K562 (cell line): ENCODE measurements at regions not wholly inside any gene's neighbourhood (a gene's known extent, or its start where the extent isn't known, plus 50 kb on each side); places are given as distances from the start of the nearest gene placed in this dataset.

ENCODE experiments used
- ATAC-seq: fragments of 200-7000 bp; cut with Tn5 transposase; 3 replicates; pipeline ENCODE4 v1.9.1; 2020; ENCODE audit warnings: moderate library complexity
- BruUV-seq: library from RNA; stranded (reverse); fragments of 400-500 nt; replicated peaks from 2 replicates; lab custom pipeline; 2021; lab: Mats Ljungman, UMichigan
- CTCF ChIA-PET: fragments of 300-600 bp; formaldehyde crosslinking; extraction: SDS; loops from one replicate; lab custom pipeline; 2021; ENCODE audit warnings: low intra/inter-chr PET ratio; lab: Yijun Ruan, JAX
- POLR2A ChIA-PET: fragments of 300-600, 350-650 bp; sonication (Branson Sonifier 250); formaldehyde crosslinking; extraction: SDS; loops from one replicate; lab custom pipeline; 2021; ENCODE audit warnings: antibody characterized with exemption, inconsistent platforms; lab: Yijun Ruan, JAX
- DNase-seq, 4 experiments: peaks; one replicate each; pipeline versions ENCODE4 v3.0.0 to v3.0.0-alpha.2; 2011 to 2018; ENCODE audit warnings: low spot score in 3 of 4, mixed read lengths in 3 of 4; ENCODE audit errors: extremely low read depth in 1 of 4
- FAIRE-seq: peaks from 2 replicates; lab custom pipeline; 2011; peaks lifted over from hg19 to GRCh38; lab: Jason Lieb, UNC
- H2AFZ ChIP-seq: 2 replicates; pipeline ENCODE4 v1.6.0; 2011; ENCODE audit warnings: low read depth, low read length, control low read depth, inconsistent platforms
- H3K27ac ChIP-seq: fragments of 200-600 bp; 3 replicates; pipeline ENCODE4 v1.8.0; 2011; ENCODE audit warnings: low read depth, mild to moderate bottlenecking, control low read depth, inconsistent platforms, low read length, moderate library complexity, mixed read lengths; ENCODE audit errors: extremely low read depth
- H3K27me3 ChIP-seq, 2 experiments: fragments of 300-600 bp in 1 of 2; 2 replicates in 1 of 2; 3 replicates in 1 of 2; pipeline versions ENCODE4 v1.6.0 to v1.8.0; 2011; ENCODE audit warnings: inconsistent platforms in 2 of 2, low read length in 2 of 2, mild to moderate bottlenecking in 1 of 2, mixed read lengths in 1 of 2, moderate library complexity in 1 of 2; ENCODE audit not compliant: control insufficient read depth in 2 of 2, insufficient read depth in 2 of 2
- H3K36me3 ChIP-seq: fragments of 300-600 bp; 3 replicates; pipeline ENCODE4 v1.8.0; 2011; ENCODE audit warnings: mild to moderate bottlenecking, low read length, inconsistent platforms; ENCODE audit not compliant: control insufficient read depth, insufficient read depth
- H3K4me1 ChIP-seq, 2 experiments: fragments of 200-600 bp in 1 of 2; replicated peaks in 1 of 2; 2 replicates in 1 of 2; 3 replicates in 1 of 2; pipeline versions ENCODE4 v1.5.1 to v1.8.0; 2011; ENCODE audit warnings: inconsistent platforms in 2 of 2, low read length in 2 of 2, mild to moderate bottlenecking in 1 of 2, mixed read lengths in 1 of 2, moderate library complexity in 1 of 2; ENCODE audit not compliant: control insufficient read depth in 2 of 2, insufficient read depth in 2 of 2
- H3K4me2 ChIP-seq: 2 replicates; pipeline ENCODE4 v1.6.1; 2011; ENCODE audit warnings: low read length, control low read depth, inconsistent platforms, mixed read lengths; ENCODE audit not compliant: insufficient read depth
- H3K4me3 ChIP-seq: fragments of 200-600 bp; sonication (generic), shearing (Covaris generic); 2 replicates; pipeline ENCODE4 v1.5.1; 2016; ENCODE audit warnings: control low read depth, inconsistent platforms
- H3K79me2 ChIP-seq: fragments of 200-600 bp; 3 replicates; pipeline ENCODE4 v1.8.0; 2011; ENCODE audit warnings: low read length, inconsistent platforms; ENCODE audit not compliant: control insufficient read depth, insufficient read depth
- H3K9ac ChIP-seq, 2 experiments: 2 replicates each; pipeline versions ENCODE4 v1.6.0 to v1.6.1; 2011; ENCODE audit warnings: low read depth in 2 of 2, low read length in 2 of 2, control low read depth in 1 of 2, inconsistent platforms in 1 of 2, mild to moderate bottlenecking in 1 of 2, mixed read lengths in 1 of 2; ENCODE audit not compliant: insufficient read depth in 1 of 2
- H3K9me1 ChIP-seq: one replicate; pipeline ENCODE4 v1.6.0; 2011; ENCODE audit warnings: inconsistent platforms, mild to moderate bottlenecking, low read length, moderate library complexity; ENCODE audit not compliant: control insufficient read depth, insufficient read depth
- H3K9me3 ChIP-seq: replicated peaks from 2 replicates; pipeline ENCODE4 v1.5.1; 2011; ENCODE audit warnings: low read depth, low read length, inconsistent platforms; ENCODE audit not compliant: control insufficient read depth, insufficient read depth
- H4K20me1 ChIP-seq: replicated peaks from 2 replicates; pipeline ENCODE4 v1.6.1; 2011; ENCODE audit warnings: low read length, inconsistent platforms, mixed read lengths; ENCODE audit not compliant: control insufficient read depth, insufficient read depth
- BCOR ChIP-seq: fragments of 450-650 bp; IDR thresholded peaks from 2 replicates; pipeline ENCODE4 v1.6.1; 2016
- BHLHE40 ChIP-seq: IDR thresholded peaks from 2 replicates; pipeline ENCODE4 v1.6.1; 2011; ENCODE audit warnings: low read length, improper control_type of control experiment
- CREBBP ChIP-seq: IDR thresholded peaks from one replicate; pipeline ENCODE4 v1.6.1; 2012; ENCODE audit warnings: low read depth, mild to moderate bottlenecking, control low read depth, inconsistent platforms, low read length
- ESRRA ChIP-seq: fragments of 450-650 bp; IDR thresholded peaks from 2 replicates; pipeline ENCODE4 v1.6.1; 2014; ENCODE audit warnings: low read depth, mild to moderate bottlenecking, moderate library complexity, borderline replicate concordance
- TAF7 ChIP-seq: fragments of 450-650 bp; IDR thresholded peaks from 2 replicates; pipeline ENCODE4 v1.6.1; 2016; ENCODE audit warnings: missing genetic modification characterization, missing compliant biosample characterization
- THRAP3 ChIP-seq: fragments of 450-650 bp; IDR thresholded peaks from 2 replicates; pipeline ENCODE4 v1.6.1; 2016; ENCODE audit warnings: mild to moderate bottlenecking, inconsistent platforms, borderline replicate concordance
- ZNF280A ChIP-seq: fragments of 450-650 bp; IDR thresholded peaks from 2 replicates; pipeline ENCODE4 v1.6.1; 2018; ENCODE audit warnings: mild to moderate bottlenecking, low read depth; ENCODE audit not compliant: partially characterized antibody
- WGBS: fragments of 100-300 bp; shearing (Covaris generic); methylation state at CpG from one replicate; pipeline ENCODE4 v1.1.6; 2016; ENCODE audit warnings: low coverage, mixed read lengths; ENCODE audit not compliant: insufficient coverage; ENCODE audit errors: missing lambda C conversion rate; 5-methylcytosine and 5-hydroxymethylcytosine counted together
- in situ Hi-C: fragments of 300-500 bp; cut with MboI; formaldehyde crosslinking; loops from 4 replicates; pipeline ENCODE4 v1.15.0; 2018; ENCODE audit warnings: inconsistent platforms, mixed read lengths
- intact Hi-C: fragments of 100-400 bp; cut with micrococcal nuclease; formaldehyde crosslinking; loops from 2 replicates; pipeline ENCODE4 v1.14.2; 2022
- TF ChIP-seq, protein P1 (sequence below): sonication (generic); formaldehyde crosslinking; IDR thresholded peaks from 2 replicates; pipeline ENCODE4 v1.8.0; 2022; ENCODE audit warnings: mild to moderate bottlenecking, missing genetic modification reagents
- TF ChIP-seq, protein P2 (sequence below): sonication (generic); formaldehyde crosslinking; IDR thresholded peaks from 2 replicates; pipeline ENCODE4 v1.8.0; 2023; ENCODE audit warnings: mild to moderate bottlenecking, missing genetic modification reagents

DNA sequence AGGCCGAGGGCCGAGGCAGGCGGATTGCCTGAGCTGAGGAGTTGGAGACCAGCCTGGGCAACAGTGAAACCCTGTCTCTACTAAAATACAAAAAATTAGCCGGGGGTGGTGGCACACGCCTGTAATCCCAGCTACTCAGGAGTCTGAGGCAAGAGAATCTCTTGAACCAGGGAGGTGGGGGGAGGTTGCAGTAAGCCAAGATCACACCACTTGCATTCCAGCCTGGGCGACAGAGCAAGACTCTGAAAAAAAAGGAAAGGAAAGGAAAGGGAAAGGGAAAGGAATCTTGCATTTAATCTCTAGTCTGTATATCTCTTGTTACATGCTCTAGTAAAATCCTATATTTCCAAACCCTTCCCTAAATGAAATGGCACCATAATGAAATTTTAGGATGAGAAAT lies 328.3 kb upstream of the ADGRL2 start (continued):
- TF ChIP-seq, protein P1, sequence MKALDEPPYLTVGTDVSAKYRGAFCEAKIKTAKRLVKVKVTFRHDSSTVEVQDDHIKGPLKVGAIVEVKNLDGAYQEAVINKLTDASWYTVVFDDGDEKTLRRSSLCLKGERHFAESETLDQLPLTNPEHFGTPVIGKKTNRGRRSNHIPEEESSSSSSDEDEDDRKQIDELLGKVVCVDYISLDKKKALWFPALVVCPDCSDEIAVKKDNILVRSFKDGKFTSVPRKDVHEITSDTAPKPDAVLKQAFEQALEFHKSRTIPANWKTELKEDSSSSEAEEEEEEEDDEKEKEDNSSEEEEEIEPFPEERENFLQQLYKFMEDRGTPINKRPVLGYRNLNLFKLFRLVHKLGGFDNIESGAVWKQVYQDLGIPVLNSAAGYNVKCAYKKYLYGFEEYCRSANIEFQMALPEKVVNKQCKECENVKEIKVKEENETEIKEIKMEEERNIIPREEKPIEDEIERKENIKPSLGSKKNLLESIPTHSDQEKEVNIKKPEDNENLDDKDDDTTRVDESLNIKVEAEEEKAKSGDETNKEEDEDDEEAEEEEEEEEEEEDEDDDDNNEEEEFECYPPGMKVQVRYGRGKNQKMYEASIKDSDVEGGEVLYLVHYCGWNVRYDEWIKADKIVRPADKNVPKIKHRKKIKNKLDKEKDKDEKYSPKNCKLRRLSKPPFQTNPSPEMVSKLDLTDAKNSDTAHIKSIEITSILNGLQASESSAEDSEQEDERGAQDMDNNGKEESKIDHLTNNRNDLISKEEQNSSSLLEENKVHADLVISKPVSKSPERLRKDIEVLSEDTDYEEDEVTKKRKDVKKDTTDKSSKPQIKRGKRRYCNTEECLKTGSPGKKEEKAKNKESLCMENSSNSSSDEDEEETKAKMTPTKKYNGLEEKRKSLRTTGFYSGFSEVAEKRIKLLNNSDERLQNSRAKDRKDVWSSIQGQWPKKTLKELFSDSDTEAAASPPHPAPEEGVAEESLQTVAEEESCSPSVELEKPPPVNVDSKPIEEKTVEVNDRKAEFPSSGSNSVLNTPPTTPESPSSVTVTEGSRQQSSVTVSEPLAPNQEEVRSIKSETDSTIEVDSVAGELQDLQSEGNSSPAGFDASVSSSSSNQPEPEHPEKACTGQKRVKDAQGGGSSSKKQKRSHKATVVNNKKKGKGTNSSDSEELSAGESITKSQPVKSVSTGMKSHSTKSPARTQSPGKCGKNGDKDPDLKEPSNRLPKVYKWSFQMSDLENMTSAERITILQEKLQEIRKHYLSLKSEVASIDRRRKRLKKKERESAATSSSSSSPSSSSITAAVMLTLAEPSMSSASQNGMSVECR, result no peak
- TF ChIP-seq, protein P2, sequence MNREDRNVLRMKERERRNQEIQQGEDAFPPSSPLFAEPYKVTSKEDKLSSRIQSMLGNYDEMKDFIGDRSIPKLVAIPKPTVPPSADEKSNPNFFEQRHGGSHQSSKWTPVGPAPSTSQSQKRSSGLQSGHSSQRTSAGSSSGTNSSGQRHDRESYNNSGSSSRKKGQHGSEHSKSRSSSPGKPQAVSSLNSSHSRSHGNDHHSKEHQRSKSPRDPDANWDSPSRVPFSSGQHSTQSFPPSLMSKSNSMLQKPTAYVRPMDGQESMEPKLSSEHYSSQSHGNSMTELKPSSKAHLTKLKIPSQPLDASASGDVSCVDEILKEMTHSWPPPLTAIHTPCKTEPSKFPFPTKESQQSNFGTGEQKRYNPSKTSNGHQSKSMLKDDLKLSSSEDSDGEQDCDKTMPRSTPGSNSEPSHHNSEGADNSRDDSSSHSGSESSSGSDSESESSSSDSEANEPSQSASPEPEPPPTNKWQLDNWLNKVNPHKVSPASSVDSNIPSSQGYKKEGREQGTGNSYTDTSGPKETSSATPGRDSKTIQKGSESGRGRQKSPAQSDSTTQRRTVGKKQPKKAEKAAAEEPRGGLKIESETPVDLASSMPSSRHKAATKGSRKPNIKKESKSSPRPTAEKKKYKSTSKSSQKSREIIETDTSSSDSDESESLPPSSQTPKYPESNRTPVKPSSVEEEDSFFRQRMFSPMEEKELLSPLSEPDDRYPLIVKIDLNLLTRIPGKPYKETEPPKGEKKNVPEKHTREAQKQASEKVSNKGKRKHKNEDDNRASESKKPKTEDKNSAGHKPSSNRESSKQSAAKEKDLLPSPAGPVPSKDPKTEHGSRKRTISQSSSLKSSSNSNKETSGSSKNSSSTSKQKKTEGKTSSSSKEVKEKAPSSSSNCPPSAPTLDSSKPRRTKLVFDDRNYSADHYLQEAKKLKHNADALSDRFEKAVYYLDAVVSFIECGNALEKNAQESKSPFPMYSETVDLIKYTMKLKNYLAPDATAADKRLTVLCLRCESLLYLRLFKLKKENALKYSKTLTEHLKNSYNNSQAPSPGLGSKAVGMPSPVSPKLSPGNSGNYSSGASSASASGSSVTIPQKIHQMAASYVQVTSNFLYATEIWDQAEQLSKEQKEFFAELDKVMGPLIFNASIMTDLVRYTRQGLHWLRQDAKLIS (CRISPR knock-in tag), result no peak

GRCh38 chr1:81471255-81471654 lies 329.5 kb upstream of the ADGRL2 start:
- 0% methylated on average over 2 of the region's 2 CpGs for WGBS
- no peak for FAIRE-seq
- TF ChIP-seq BCOR (no peak), BHLHE40 (no peak), TAF7 (no peak), THRAP3 (no peak), CREBBP (no peak), ZNF280A (no peak), ESRRA (no peak)
- TF ChIP-seq, all 486 proteins: peak for 0
- H3K27me3 ChIP-seq, result no peaks in the 10 kb centered on the region
- H3K9me3 ChIP-seq, result no peaks in the 10 kb centered on the region
- DNase-seq, result no peak
- no peak overlapping the region for H3K4me3 ChIP-seq
- no peak overlapping the region for H3K4me2 ChIP-seq
- BruUV-seq, result no TSS peak
- CTCF ChIA-PET, result no interaction called here
- no peaks in the 10 kb centered on the region for H3K36me3 ChIP-seq
- no peak for ATAC-seq
- H3K79me2 ChIP-seq, result no peaks in the 10 kb centered on the region
- intact Hi-C loops, result no loop called here
- no peak overlapping the region for H3K27ac ChIP-seq
- H3K4me1 ChIP-seq, result no peaks in the 10 kb centered on the region
- in situ Hi-C loops, result no loop called here
- no peaks in the 10 kb centered on the region for H4K20me1 ChIP-seq
- no peaks in the 10 kb centered on the region for H3K9me1 ChIP-seq
- POLR2A ChIA-PET, result no interaction called here
- H2AFZ ChIP-seq, result no peak overlapping the region
- no peak overlapping the region for H3K9ac ChIP-seq
